A549 (cell line): ENCODE measurements at regions not wholly inside any gene's neighbourhood (a gene's known extent, or its start where the extent isn't known, plus 50 kb on each side); places are given as distances from the start of the nearest gene placed in this dataset.

Experiments used
- ATAC-seq, 2 experiments: fragments of 200-7000 bp in 1 of 2; fragments of >200 bp in 1 of 2; cut with Nextera tagmentation in 1 of 2; cut with Tn5 transposase in 1 of 2; 3 replicates each; pipeline versions ENCODE4 v1.8.0 to v1.9.1; 2018 to 2020; ENCODE audit warnings: mild to moderate bottlenecking in 1 of 2, moderate library complexity in 1 of 2
- CTCF ChIA-PET: fragments of 300-600 bp; sonication (Branson Sonifier 250); formaldehyde crosslinking; extraction: SDS; loops from one replicate; lab custom pipeline; 2021; ENCODE audit warnings: antibody characterized with exemption, inconsistent platforms; lab: Yijun Ruan, JAX
- POLR2A ChIA-PET: fragments of 350-600 bp; formaldehyde crosslinking; extraction: SDS; loops from one replicate; lab custom pipeline; 2021; ENCODE audit warnings: antibody characterized with exemption, inconsistent platforms; lab: Yijun Ruan, JAX
- DNase-seq, 2 experiments: peaks; one replicate each; pipeline versions ENCODE4 v3.0.0 to v3.0.0-alpha.2; 2011 to 2016; ENCODE audit warnings: low read depth in 1 of 2, low spot score in 1 of 2
- FAIRE-seq: peaks from 2 replicates; lab custom pipeline; 2011; peaks lifted over from hg19 to GRCh38; lab: Jason Lieb, UNC
- H3K27ac ChIP-seq, 2 experiments: fragments of >200 bp; sonication (Bioruptor Twin); formaldehyde crosslinking; 3 replicates each; pipeline ENCODE4 v1.5.1; 2016 to 2017
- H3K4me1 ChIP-seq: fragments of >200 bp; sonication (Bioruptor Twin); formaldehyde crosslinking; 3 replicates; pipeline ENCODE4 v1.6.1; 2016
- H3K4me2 ChIP-seq: fragments of >200 bp; sonication (Bioruptor Twin); formaldehyde crosslinking; 3 replicates; pipeline ENCODE4 v1.6.1; 2016
- H3K4me3 ChIP-seq: fragments of >200 bp; sonication (Bioruptor Twin); formaldehyde crosslinking; 3 replicates; pipeline ENCODE4 v1.5.1; 2016
- H3K9me3 ChIP-seq: fragments of >200 bp; sonication (Bioruptor Twin); formaldehyde crosslinking; 3 replicates; pipeline ENCODE4 v1.6.1; 2016
- BHLHE40 ChIP-seq: IDR thresholded peaks from 2 replicates; pipeline ENCODE4 v1.6.1; 2012; ENCODE audit warnings: low read depth, low read length, inconsistent platforms
- CBX2 ChIP-seq: fragments of 200-600 bp; sonication (generic); IDR thresholded peaks from 2 replicates; pipeline ENCODE4 v1.6.1; 2016; ENCODE audit warnings: low read depth, mild to moderate bottlenecking, borderline replicate concordance
- CEBPB ChIP-seq, 2 experiments: fragments of >200 bp in 1 of 2; sonication (Bioruptor Twin) in 1 of 2; formaldehyde crosslinking in 1 of 2; IDR thresholded peaks; 2 replicates each; pipeline ENCODE4 v1.6.1; 2012 to 2016
- CHD2 ChIP-seq: fragments of 150-350 bp; IDR thresholded peaks from 2 replicates; pipeline ENCODE4 v1.6.1; 2014; ENCODE audit warnings: low read length; ENCODE audit not compliant: partially characterized antibody
- EHMT2 ChIP-seq: fragments of 200-600 bp; sonication (generic); IDR thresholded peaks from 2 replicates; pipeline ENCODE4 v1.6.1; 2016; ENCODE audit warnings: antibody characterized with exemption, low read depth, mild to moderate bottlenecking, moderate library complexity
- ESRRA ChIP-seq: fragments of 150-350 bp; IDR thresholded peaks from 2 replicates; pipeline ENCODE4 v1.6.1; 2014; ENCODE audit warnings: mild to moderate bottlenecking, low read length, borderline replicate concordance
- FOSB ChIP-seq: fragments of 250-450 bp; sonication (Bioruptor Pico); IDR thresholded peaks from 2 replicates; pipeline ENCODE4 v1.5.0; 2020; ENCODE audit warnings: mild to moderate bottlenecking, moderate library complexity
- FOXS1 ChIP-seq: fragments of 250-450 bp; sonication (Bioruptor Pico); IDR thresholded peaks from 2 replicates; pipeline ENCODE4 v1.5.0; 2020; ENCODE audit warnings: mild to moderate bottlenecking, moderate library complexity
- HDAC2 ChIP-seq: fragments of 200-600 bp; sonication (generic); IDR thresholded peaks from 2 replicates; pipeline ENCODE4 v1.6.1; 2016
- HEYL ChIP-seq: fragments of 250-450 bp; sonication (Bioruptor Pico); IDR thresholded peaks from 2 replicates; pipeline ENCODE4 v1.8.0; 2021; ENCODE audit warnings: mild to moderate bottlenecking, moderate library complexity
- HOXB5 ChIP-seq: fragments of 250-450 bp; sonication (Bioruptor Pico); IDR thresholded peaks from 2 replicates; pipeline ENCODE4 v1.5.0; 2020; ENCODE audit warnings: mild to moderate bottlenecking, moderate library complexity
- JUN ChIP-seq, 2 experiments: fragments of >200 bp; sonication (Bioruptor Twin); formaldehyde crosslinking; IDR thresholded peaks; 2 replicates in 1 of 2; 3 replicates in 1 of 2; pipeline ENCODE4 v1.6.1; 2016 to 2017
- MAFK ChIP-seq: fragments of 450-650 bp; IDR thresholded peaks from 2 replicates; pipeline ENCODE4 v1.6.1; 2014; ENCODE audit not compliant: partially characterized antibody
- NR3C1 ChIP-seq: fragments of >200 bp; sonication (Bioruptor Twin); formaldehyde crosslinking; IDR thresholded peaks from 3 replicates; pipeline ENCODE4 v1.6.1; 2017
- POLR2A ChIP-seq: IDR thresholded peaks from 2 replicates; pipeline ENCODE4 v1.6.1; 2012; ENCODE audit warnings: mild to moderate bottlenecking, low read length
- RARB ChIP-seq: fragments of 250-450 bp; sonication (Bioruptor Pico); IDR thresholded peaks from 2 replicates; pipeline ENCODE4 v1.8.0; 2021; ENCODE audit warnings: mild to moderate bottlenecking, moderate library complexity
- RFX5 ChIP-seq: fragments of 450-650 bp; IDR thresholded peaks from 2 replicates; pipeline ENCODE4 v1.7.1; 2014; ENCODE audit warnings: antibody characterized with exemption, mild to moderate bottlenecking, moderate library complexity
- SMC3 ChIP-seq: fragments of >200 bp; sonication (Bioruptor Twin); formaldehyde crosslinking; IDR thresholded peaks from 3 replicates; pipeline ENCODE4 v1.6.1; 2018; ENCODE audit warnings: inconsistent platforms
- SREBF2 ChIP-seq: fragments of 450-650 bp; IDR thresholded peaks from 2 replicates; pipeline ENCODE4 v1.6.1; 2014; ENCODE audit warnings: mild to moderate bottlenecking, moderate library complexity
- ZC3H11A ChIP-seq: fragments of 450-650 bp; IDR thresholded peaks from 2 replicates; pipeline ENCODE4 v1.6.1; 2014; ENCODE audit warnings: antibody characterized with exemption, mild to moderate bottlenecking
- ZFP36 ChIP-seq: fragments of 450-650 bp; IDR thresholded peaks from 2 replicates; pipeline ENCODE4 v1.6.1; 2014; ENCODE audit warnings: borderline replicate concordance; ENCODE audit not compliant: partially characterized antibody
- ZNF302 ChIP-seq: fragments of 250-450 bp; sonication (Bioruptor Pico); IDR thresholded peaks from 2 replicates; pipeline ENCODE4 v1.9.0; 2021; ENCODE audit warnings: inconsistent platforms, mild to moderate bottlenecking, moderate library complexity
- WGBS: methylation state at CpG from one replicate; pipeline ENCODE4 v1.1.6; 2017; ENCODE audit errors: missing lambda C conversion rate; 5-methylcytosine and 5-hydroxymethylcytosine counted together
- TF ChIP-seq, protein P1 (sequence below): IDR thresholded peaks from 2 replicates; pipeline ENCODE4 v1.6.1; 2012
- TF ChIP-seq, protein P2 (sequence below): fragments of 250-450 bp; sonication (Bioruptor Pico); IDR thresholded peaks from 2 replicates; pipeline ENCODE4 v1.5.0; 2021; ENCODE audit warnings: mild to moderate bottlenecking, moderate library complexity, borderline replicate concordance

DNA sequence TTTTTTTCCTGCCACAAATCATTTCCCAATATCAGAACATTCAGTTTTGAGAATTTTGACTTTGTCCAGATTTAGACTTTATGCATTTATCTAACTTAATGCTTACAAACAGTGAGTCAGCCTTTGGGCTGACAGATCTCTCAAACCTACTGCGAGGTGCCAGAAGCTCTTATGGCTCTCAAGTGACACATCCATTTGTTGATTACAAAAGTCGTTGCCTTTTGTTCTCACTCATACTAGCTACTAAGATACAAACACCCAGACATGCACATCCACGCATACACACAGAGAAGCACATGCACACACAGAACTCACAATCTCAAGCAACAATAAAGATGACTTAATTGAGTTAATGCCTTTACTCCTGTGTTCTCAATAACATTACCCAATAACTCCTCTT, 1147.5 kb downstream of the DIAPH3 start:
- CTCF ChIA-PET = no interaction called here

DNA sequence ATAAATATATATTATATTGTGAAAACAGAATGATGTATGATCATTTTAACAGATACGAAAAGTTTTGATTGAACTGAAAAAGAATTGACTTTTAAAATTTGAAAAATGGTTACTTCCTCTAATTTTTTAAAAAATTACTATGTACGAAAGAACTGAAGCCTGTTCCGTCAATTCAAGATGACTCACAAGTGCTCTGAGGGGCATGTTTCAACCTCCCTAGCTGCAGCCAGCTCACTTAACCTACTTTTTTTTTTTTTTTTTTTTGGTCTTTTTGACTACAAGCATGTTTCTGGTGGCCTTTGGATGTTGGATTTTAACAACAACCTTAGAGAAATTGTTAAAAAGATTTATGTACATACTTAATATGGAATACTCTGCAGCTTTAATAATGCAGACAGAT, 1139.3 kb downstream of the DIAPH3 start:
- ATAC-seq (no peak), DNase-seq (no peak), FAIRE-seq (no peak)
- Histone ChIP-seq H3K4me2 (no peak overlapping the region), H3K9me3 (no peaks in the 10 kb centered on the region), H3K4me3 (no peak overlapping the region), H3K4me1 (no peaks in the 10 kb centered on the region), H3K27ac (no peak overlapping the region)
- 44% methylated on average over 3 of the region's 3 CpGs for WGBS
- TF ChIP-seq CBX2 (no peak), RFX5 (no peak), SMC3 (no peak), POLR2A (no peak), RARB (CRISPR knock-in tag) (no peak), MAFK (no peak), HEYL (CRISPR knock-in tag) (no peak), ZC3H11A (no peak), JUN (IDR thresholded peaks at IDR 0.05) (no peak), NR3C1 (no peak)
- TF ChIP-seq, protein P1, sequence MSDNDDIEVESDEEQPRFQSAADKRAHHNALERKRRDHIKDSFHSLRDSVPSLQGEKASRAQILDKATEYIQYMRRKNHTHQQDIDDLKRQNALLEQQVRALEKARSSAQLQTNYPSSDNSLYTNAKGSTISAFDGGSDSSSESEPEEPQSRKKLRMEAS = no peak
- TF ChIP-seq, protein P2, sequence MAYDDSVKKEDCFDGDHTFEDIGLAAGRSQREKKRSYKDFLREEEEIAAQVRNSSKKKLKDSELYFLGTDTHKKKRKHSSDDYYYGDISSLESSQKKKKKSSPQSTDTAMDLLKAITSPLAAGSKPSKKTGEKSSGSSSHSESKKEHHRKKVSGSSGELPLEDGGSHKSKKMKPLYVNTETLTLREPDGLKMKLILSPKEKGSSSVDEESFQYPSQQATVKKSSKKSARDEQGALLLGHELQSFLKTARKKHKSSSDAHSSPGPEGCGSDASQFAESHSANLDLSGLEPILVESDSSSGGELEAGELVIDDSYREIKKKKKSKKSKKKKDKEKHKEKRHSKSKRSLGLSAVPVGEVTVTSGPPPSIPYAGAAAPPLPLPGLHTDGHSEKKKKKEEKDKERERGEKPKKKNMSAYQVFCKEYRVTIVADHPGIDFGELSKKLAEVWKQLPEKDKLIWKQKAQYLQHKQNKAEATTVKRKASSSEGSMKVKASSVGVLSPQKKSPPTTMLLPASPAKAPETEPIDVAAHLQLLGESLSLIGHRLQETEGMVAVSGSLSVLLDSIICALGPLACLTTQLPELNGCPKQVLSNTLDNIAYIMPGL (CRISPR knock-in tag) = no peak
- ChIA-PET CTCF (no interaction called here), POLR2A (no interaction called here)

More for the DNA sequence above, 1147.5 kb downstream of the DIAPH3 start:
- Histone ChIP-seq H3K4me1 (no peaks in the 10 kb centered on the region), H3K4me2 (no peak overlapping the region), H3K27ac (no peak overlapping the region), H3K9me3 (no peaks in the 10 kb centered on the region), H3K4me3 (no peak overlapping the region)
- DNase-seq (no peak), FAIRE-seq (no peak), ATAC-seq (no peak)
- WGBS = 21% methylated on average over 3 of the region's 3 CpGs
- POLR2A ChIA-PET = no interaction called here
- TF ChIP-seq, protein P2 (CRISPR knock-in tag) = no peak
- TF ChIP-seq BHLHE40 = no peak

DNA sequence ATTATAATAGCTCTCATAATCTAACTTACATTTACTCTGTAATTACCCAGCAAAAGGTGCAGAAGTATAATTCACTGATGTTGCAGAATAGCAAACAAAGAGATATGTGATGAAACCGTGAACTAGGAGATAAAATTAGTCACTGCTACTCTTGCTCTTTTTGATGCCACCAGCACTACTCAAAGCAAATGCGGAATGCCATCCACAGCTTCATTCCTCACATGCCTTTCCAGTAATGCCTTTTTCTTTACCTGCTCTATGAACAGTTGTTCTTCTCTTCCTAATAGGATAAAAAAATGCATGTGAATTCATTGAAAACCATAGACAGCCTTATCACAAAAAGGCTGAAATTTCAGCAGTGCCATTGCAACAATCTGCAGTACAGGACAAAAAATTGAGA, 1129.5 kb downstream of the DIAPH3 start:
- no peak for DNase-seq
- Histone ChIP-seq H3K9me3 (no peaks in the 10 kb centered on the region), H3K4me1 (no peaks in the 10 kb centered on the region), H3K4me3 (no peak overlapping the region), H3K27ac (no peak overlapping the region), H3K4me2 (no peak overlapping the region)
- 24% methylated on average over 2 of the region's 2 CpGs for WGBS
- no peak for TF ChIP-seq EHMT2
- TF ChIP-seq JUN (IDR thresholded peaks at IDR 0.05) = no peak
- TF ChIP-seq ZFP36 = no peak
- TF ChIP-seq, all 56 proteins: peak for 0
- ChIA-PET CTCF (no interaction called here), POLR2A (no interaction called here)
- ATAC-seq (no peak), FAIRE-seq (no peak)

DNA sequence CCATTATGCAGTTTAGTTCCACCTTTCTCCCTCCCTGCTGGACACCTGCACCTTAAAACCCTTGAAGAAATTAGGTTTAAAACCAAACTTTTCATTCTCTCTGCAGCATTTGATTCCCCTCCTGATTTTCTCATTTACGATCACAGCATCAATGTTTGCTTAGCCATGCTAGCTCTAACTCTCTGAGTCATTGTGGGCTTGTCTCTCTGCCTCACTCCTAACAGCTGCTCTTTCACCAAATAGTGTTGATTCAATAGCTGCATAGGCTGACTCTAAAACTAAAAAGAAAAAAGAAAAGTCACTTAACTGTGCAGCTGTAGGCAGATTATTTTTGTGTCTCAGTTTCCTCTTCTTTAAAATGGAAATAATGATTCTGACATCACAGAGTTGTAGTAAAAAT, 1124.9 kb downstream of the DIAPH3 start:
- Histone ChIP-seq H3K9me3 (no peaks in the 10 kb centered on the region), H3K4me3 (no peak overlapping the region), H3K4me2 (peak overlapping the region; percentile 34; the same call in 2 of the 3 replicates), H3K27ac (no peak overlapping the region), H3K4me1 (no peaks in the 10 kb centered on the region)
- ChIA-PET CTCF (no interaction called here), POLR2A (no interaction called here)
- DNase-seq (peak in 1 of 2 experiments; percentile 2), FAIRE-seq (no peak), ATAC-seq (peak; percentile 43 to 74; a peak in 2 of 6 replicates)
- no peak for TF ChIP-seq ZFP36
- no peak for TF ChIP-seq HDAC2
- TF ChIP-seq HOXB5 (CRISPR knock-in tag) = no peak
- no peak for TF ChIP-seq JUN (IDR thresholded peaks at IDR 0.05)
- TF ChIP-seq FOSB (CRISPR knock-in tag) = no peak
- TF ChIP-seq CHD2 = no peak
- no peak for TF ChIP-seq CEBPB (IDR thresholded peaks at IDR 0.05)
- TF ChIP-seq ZNF302 (CRISPR knock-in tag) = no peak
- no peak for TF ChIP-seq FOXS1
- TF ChIP-seq ZC3H11A = no peak
- TF ChIP-seq SREBF2 = no peak
- no peak for TF ChIP-seq ESRRA
- WGBS = 7% methylated on average over 1 of the region's 1 CpG
